Peyer's patch (tissue), 4 donors: ENCODE measurements at regions not wholly inside any gene's neighbourhood (a gene's known extent, or its start where the extent isn't known, plus 50 kb on each side); places are given as distances from the start of the nearest gene placed in this dataset.

Experiments
- POLR2A ChIP-seq, 2 donors: fragments of 450-650 bp; IDR thresholded peaks; one replicate each; pipeline ENCODE4 v1.5.1; 2017; ENCODE audit warnings: antibody characterized with exemption in 2 of 2, mild to moderate bottlenecking in 2 of 2, moderate library complexity in 2 of 2
- TF ChIP-seq, protein P1 (sequence below), 6 experiments: fragments of 450-650 bp in 4 of 6; fragments of 200-600 bp in 2 of 6; sonication (generic) in 1 of 6; IDR thresholded peaks; one replicate each; pipeline ENCODE4 v1.5.1; 2017 to 2019; ENCODE audit warnings: antibody characterized with exemption in 6 of 6, mild to moderate bottlenecking in 3 of 6, moderate library complexity in 1 of 6

DNA sequence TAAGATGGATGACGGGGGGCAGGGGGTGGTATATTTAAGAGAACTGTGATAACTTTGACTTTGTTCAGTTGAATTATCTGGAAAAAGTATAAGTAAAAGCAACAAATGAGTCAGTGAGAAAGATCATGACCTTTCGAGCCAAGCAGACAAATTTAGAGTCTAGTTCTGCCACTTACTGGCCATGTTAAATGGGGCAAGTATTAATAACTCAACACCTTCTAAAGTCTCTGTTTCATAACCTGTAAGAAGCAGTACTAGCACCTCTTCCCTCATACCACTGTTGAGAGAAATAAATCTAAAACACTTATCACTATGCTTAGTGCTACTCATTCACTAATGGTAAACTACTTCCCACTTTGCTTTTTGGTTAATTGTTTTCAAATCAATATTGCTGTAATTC is 604.4 kb upstream of the LRRN3 start:
- TF ChIP-seq, protein P1, sequence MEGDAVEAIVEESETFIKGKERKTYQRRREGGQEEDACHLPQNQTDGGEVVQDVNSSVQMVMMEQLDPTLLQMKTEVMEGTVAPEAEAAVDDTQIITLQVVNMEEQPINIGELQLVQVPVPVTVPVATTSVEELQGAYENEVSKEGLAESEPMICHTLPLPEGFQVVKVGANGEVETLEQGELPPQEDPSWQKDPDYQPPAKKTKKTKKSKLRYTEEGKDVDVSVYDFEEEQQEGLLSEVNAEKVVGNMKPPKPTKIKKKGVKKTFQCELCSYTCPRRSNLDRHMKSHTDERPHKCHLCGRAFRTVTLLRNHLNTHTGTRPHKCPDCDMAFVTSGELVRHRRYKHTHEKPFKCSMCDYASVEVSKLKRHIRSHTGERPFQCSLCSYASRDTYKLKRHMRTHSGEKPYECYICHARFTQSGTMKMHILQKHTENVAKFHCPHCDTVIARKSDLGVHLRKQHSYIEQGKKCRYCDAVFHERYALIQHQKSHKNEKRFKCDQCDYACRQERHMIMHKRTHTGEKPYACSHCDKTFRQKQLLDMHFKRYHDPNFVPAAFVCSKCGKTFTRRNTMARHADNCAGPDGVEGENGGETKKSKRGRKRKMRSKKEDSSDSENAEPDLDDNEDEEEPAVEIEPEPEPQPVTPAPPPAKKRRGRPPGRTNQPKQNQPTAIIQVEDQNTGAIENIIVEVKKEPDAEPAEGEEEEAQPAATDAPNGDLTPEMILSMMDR (IDR thresholded peaks at IDR 0.05): no peak
- no peak for TF ChIP-seq POLR2A (IDR thresholded peaks at IDR 0.05)
